Activated CD8-positive, alpha-beta T cell treated with anti-CD3 and anti-CD28 coated beads for 36 hours (primary cell): ENCODE measurements at regions not wholly inside any gene's neighbourhood (a gene's known extent, or its start where the extent isn't known, plus 50 kb on each side); places are given as distances from the start of the nearest gene placed in this dataset.
"Not testable (repeated sequence)": the region's sequence is repeated elsewhere in the genome, so short reads cannot be mapped to it uniquely, and the experiment has no call there.

Experiments used
- ATAC-seq: fragments of 200-7000 bp; cut with Tn5 transposase; one replicate; pipeline ENCODE4 v1.10.0; 2021; ENCODE audit warnings: mild to moderate bottlenecking, moderate library complexity
- CTCF ChIA-PET: fragments of 350-600 bp; sonication (Branson Sonifier 250); formaldehyde crosslinking; loops from one replicate; lab custom pipeline; 2021; ENCODE audit warnings: antibody characterized with exemption; lab: Charles Lee
- POLR2A ChIA-PET: fragments of 350-600 bp; sonication (Branson Sonifier 250); formaldehyde crosslinking; loops from one replicate; lab custom pipeline; 2021; ENCODE audit warnings: antibody characterized with exemption; lab: Charles Lee
- DNase-seq: peaks from one replicate; pipeline ENCODE4 v3.0.0-alpha.2; 2020
- H3K27ac Mint-ChIP-seq: one replicate; pipeline ENCODE4 v1.8.0; 2021; ENCODE audit warnings: mild to moderate bottlenecking, mixed read lengths
- H3K27me3 Mint-ChIP-seq: one replicate; pipeline ENCODE4 v1.8.0; 2021; ENCODE audit warnings: mixed read lengths
- H3K36me3 Mint-ChIP-seq: one replicate; pipeline ENCODE4 v1.8.0; 2021; ENCODE audit warnings: low read depth, mixed read lengths
- H3K4me1 Mint-ChIP-seq: one replicate; pipeline ENCODE4 v1.8.0; 2021; ENCODE audit warnings: low read depth, mixed read lengths
- H3K4me3 Mint-ChIP-seq: one replicate; pipeline ENCODE4 v1.8.0; 2021; ENCODE audit warnings: mild to moderate bottlenecking, moderate library complexity, mixed read lengths
- H3K9me3 Mint-ChIP-seq: one replicate; pipeline ENCODE4 v1.8.0; 2021; ENCODE audit warnings: mixed read lengths
- CTCF ChIP-seq: fragments of 200-600 bp; IDR thresholded peaks from one replicate; pipeline ENCODE4 v1.8.0; 2022; ENCODE audit warnings: antibody characterized with exemption, mild to moderate bottlenecking
- intact Hi-C: fragments of 100-400 bp; cut with micrococcal nuclease; formaldehyde crosslinking; loops from one replicate; pipeline ENCODE4 v1.10.0; 2022

DNA sequence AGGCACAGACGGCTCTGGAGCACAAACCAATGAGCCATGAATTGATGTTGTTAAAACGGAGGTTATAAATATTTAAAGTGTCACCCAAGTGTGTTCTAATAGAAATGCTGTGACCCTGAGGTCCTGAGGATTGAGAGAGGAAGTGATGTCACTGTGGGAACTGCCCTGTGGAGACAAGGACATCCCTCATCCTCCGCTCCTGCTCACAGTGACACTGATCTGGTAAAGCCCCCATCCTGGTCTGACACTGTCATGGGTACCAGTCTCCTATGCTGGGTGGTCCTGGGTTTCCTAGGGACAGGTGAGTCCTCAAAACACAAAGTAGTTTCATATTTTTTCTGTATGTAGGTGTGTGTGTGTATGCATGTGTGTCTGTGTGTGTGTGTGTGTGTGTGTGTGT lies 237.9 kb upstream of the PRSS1 start:
- Mint-ChIP-seq H3K9me3 (no peaks in the 10 kb centered on the region), H3K4me3 (no peak overlapping the region), H3K27ac (no peak overlapping the region), H3K27me3 (no peaks in the 10 kb centered on the region), H3K36me3 (no peaks in the 10 kb centered on the region), H3K4me1 (peaks cover 33% of the 10 kb centered on the region)
- ChIA-PET POLR2A (interaction anchor here (0.5 kb wide), 1 partner anchor 45 kb away, joined by 5 read pairs; no protein-coding TSS in a partner anchor), CTCF (interaction anchor here (1.0 to 1.7 kb wide), 3 partner anchors 9 to 52 kb away, joined by 3 to 5 read pairs (median 4); no protein-coding TSS in a partner anchor)
- no peak for DNase-seq
- intact Hi-C loops, result no loop called here
- ATAC-seq, result no peak
- no peak for TF ChIP-seq CTCF

GRCh38 chr7:142509235-142509634 lies 240.0 kb upstream of the PRSS1 start:
- peaks cover 23% of the 10 kb centered on the region for H3K4me1 Mint-ChIP-seq
- DNase-seq, H3K27me3 Mint-ChIP-seq, ATAC-seq, intact Hi-C loops, H3K36me3 Mint-ChIP-seq, H3K9me3 Mint-ChIP-seq, H3K4me3 Mint-ChIP-seq, H3K27ac Mint-ChIP-seq, POLR2A ChIA-PET: not testable (repeated sequence)
- CTCF ChIA-PET, result interaction anchor here (1.6 to 3.7 kb wide), 3 partner anchors 12 to 76 kb away, joined by 4 to 20 read pairs (median 7); no protein-coding TSS in a partner anchor

DNA sequence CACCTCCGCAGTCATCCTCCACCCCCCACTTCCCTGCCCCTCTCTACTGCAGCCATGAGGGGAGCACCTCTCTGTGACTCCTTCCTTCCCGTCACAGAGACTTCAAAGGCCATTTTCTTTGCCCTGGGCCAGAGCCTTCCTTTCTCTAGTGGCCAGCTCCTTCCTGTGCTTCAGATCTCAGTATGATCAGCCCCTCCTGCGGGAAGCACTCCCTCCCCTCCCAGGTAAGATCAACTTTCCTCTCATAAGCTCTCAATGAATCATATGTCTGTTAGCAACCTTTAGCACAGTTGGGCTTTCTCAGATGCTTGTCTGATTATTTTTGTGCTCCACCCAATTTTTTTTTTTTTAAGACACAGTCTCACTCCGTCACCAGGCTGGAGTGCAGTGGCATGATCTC lies 241.0 kb upstream of the PRSS1 start:
- TF ChIP-seq CTCF, result no peak
- CTCF ChIA-PET, result interaction anchor here (0.6 to 3.7 kb wide), 7 partner anchors 8 to 707 kb away, joined by 3 to 20 read pairs (median 4); no protein-coding TSS in a partner anchor
- DNase-seq (peak; percentile 21), ATAC-seq (peak; percentile 69)
- H3K27ac Mint-ChIP-seq, result peak overlapping the region; percentile 78
- POLR2A ChIA-PET, result interaction anchor here (0.6 to 0.7 kb wide), 2 partner anchors 19 to 32 kb away, joined by 3 to 4 read pairs; no protein-coding TSS in a partner anchor
- no peaks in the 10 kb centered on the region for H3K9me3 Mint-ChIP-seq
- no peak overlapping the region for H3K4me3 Mint-ChIP-seq
- peaks cover 23% of the 10 kb centered on the region for H3K4me1 Mint-ChIP-seq
- H3K36me3 Mint-ChIP-seq, result no peaks in the 10 kb centered on the region
- intact Hi-C loops, result no loop called here
- H3K27me3 Mint-ChIP-seq, result no peaks in the 10 kb centered on the region

DNA sequence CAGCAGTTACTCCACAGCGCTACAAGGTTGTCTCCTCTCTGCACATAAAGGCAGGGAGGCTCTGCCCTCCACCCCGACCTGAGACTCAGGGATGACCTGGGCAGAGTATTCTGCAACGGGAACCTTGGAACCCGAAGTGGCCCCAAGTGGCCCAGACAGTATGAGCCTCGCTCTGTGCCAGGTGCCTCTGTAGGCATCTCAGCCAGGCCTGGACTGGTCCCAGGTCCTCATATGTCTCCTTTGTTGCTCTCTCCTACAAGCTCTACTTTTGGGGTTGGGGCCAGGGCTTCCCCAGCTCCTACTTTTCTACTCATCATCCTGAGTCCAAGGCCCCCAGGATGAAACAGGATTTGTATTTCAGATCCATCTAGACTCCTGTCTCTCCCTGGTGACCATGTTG lies 241.5 kb upstream of the PRSS1 start:
- Mint-ChIP-seq H3K4me1 (peaks cover 23% of the 10 kb centered on the region), H3K27me3 (no peaks in the 10 kb centered on the region), H3K36me3 (no peaks in the 10 kb centered on the region), H3K9me3 (no peaks in the 10 kb centered on the region), H3K4me3 (no peak overlapping the region), H3K27ac (peak overlapping the region; percentile 78)
- no peak for ATAC-seq
- DNase-seq, result no peak
- ChIA-PET CTCF (interaction anchor here (0.6 to 3.7 kb wide), 4 partner anchors 11 to 90 kb away, joined by 3 to 20 read pairs (median 4); no protein-coding TSS in a partner anchor), POLR2A (interaction anchor here (0.6 to 0.7 kb wide), 2 partner anchors 19 to 31 kb away, joined by 3 to 4 read pairs; no protein-coding TSS in a partner anchor)
- no peak for TF ChIP-seq CTCF
- intact Hi-C loops, result no loop called here

- H3K9me3 Mint-ChIP-seq, H3K4me3 Mint-ChIP-seq, H3K36me3 Mint-ChIP-seq, H3K27ac Mint-ChIP-seq, DNase-seq, ATAC-seq, H3K27me3 Mint-ChIP-seq, POLR2A ChIA-PET, intact Hi-C loops: not testable (repeated sequence)
- H3K4me1 Mint-ChIP-seq, result peaks cover 18% of the 10 kb centered on the region
- CTCF ChIA-PET, result interaction anchor here (3.8 kb wide), 1 partner anchor 10 kb away, joined by 30 read pairs; no protein-coding TSS in a partner anchor
Measured at GRCh38 chr7:142507066-142507465, 242.2 kb upstream of the PRSS1 start.

- CTCF ChIA-PET, result interaction anchor here (1.6 to 3.8 kb wide), 3 partner anchors 10 to 51 kb away, joined by 4 to 30 read pairs (median 5); no protein-coding TSS in a partner anchor
- H3K27me3 Mint-ChIP-seq, result no peaks in the 10 kb centered on the region
- no peaks in the 10 kb centered on the region for H3K9me3 Mint-ChIP-seq
- ATAC-seq (no peak), DNase-seq (no peak)
- peaks cover 16% of the 10 kb centered on the region for H3K4me1 Mint-ChIP-seq
- H3K36me3 Mint-ChIP-seq, result no peaks in the 10 kb centered on the region
- TF ChIP-seq CTCF, result no peak
- intact Hi-C loops, result no loop called here
- POLR2A ChIA-PET, result no interaction called here
- H3K27ac Mint-ChIP-seq, result no peak overlapping the region
- no peak overlapping the region for H3K4me3 Mint-ChIP-seq
Measured at GRCh38 chr7:142506601-142507000, 242.7 kb upstream of the PRSS1 start.

- H3K9me3 Mint-ChIP-seq, ATAC-seq, H3K4me3 Mint-ChIP-seq, POLR2A ChIA-PET, H3K36me3 Mint-ChIP-seq, DNase-seq, intact Hi-C loops, H3K27ac Mint-ChIP-seq, H3K27me3 Mint-ChIP-seq: not testable (repeated sequence)
- CTCF ChIA-PET, result interaction anchor here (3.8 kb wide), 1 partner anchor 13 kb away, joined by 30 read pairs; no protein-coding TSS in a partner anchor
- H3K4me1 Mint-ChIP-seq, result peaks cover 25% of the 10 kb centered on the region
Measured at GRCh38 chr7:142503949-142504348, 245.3 kb upstream of the PRSS1 start.
